ENCODE measurements at regions not wholly inside any gene's neighbourhood (a gene's known extent, or its start where the extent isn't known, plus 50 kb on each side); places are given as distances from the start of the nearest gene placed in this dataset.
"Not testable (repeated sequence)": the region's sequence is repeated elsewhere in the genome, so short reads cannot be mapped to it uniquely, and the experiment has no call there.

GRCh38 chr20:30164389-30164788, 1093.1 kb upstream of the DEFB115 start:
- POLR2A ChIA-PET; H3K27me3 ChIP-seq (ENCODE audit: control insufficient read depth, insufficient read depth, low read length); DNase-seq (ENCODE audit: low read depth, low spot score); H3K4me3 ChIP-seq (ENCODE audit: low read depth, low read length); H3K27ac ChIP-seq (ENCODE audit: low read depth, low read length); CTCF ChIA-PET: not testable (repeated sequence)
- H3K9me3 ChIP-seq (ENCODE audit: control insufficient read depth, insufficient read depth, low read length): peaks cover 19% of the 10 kb centered on the region

GRCh38 chr20:30167540-30167939, 1089.9 kb upstream of the DEFB115 start:
- TF ChIP-seq CTCF (IDR thresholded peaks at IDR 0.05; ENCODE audit: low read depth, low read length): no peak
- ChIA-PET CTCF (no interaction called here), POLR2A (no interaction called here)
- no peaks in the 10 kb centered on the region for H3K27me3 ChIP-seq (ENCODE audit: control insufficient read depth, insufficient read depth, low read length)
- H3K27ac ChIP-seq (ENCODE audit: low read depth, low read length): no peak overlapping the region
- peaks cover 19% of the 10 kb centered on the region for H3K9me3 ChIP-seq (ENCODE audit: control insufficient read depth, insufficient read depth, low read length)
- no peak overlapping the region for H3K4me3 ChIP-seq (ENCODE audit: low read depth, low read length)
- DNase-seq (ENCODE audit: low read depth, low spot score): no peak

GRCh38 chr20:30168025-30168799, 1089.3 kb upstream of the DEFB115 start:
- TF ChIP-seq CTCF (IDR thresholded peaks at IDR 0.05; ENCODE audit: low read depth, low read length): no peak
- no peak for DNase-seq (ENCODE audit: low read depth, low spot score)
- H3K9me3 ChIP-seq (ENCODE audit: control insufficient read depth, insufficient read depth, low read length): peaks cover 19% of the 10 kb centered on the region
- no peak overlapping the region for H3K27ac ChIP-seq (ENCODE audit: low read depth, low read length)
- H3K4me3 ChIP-seq (ENCODE audit: low read depth, low read length): no peak overlapping the region
- POLR2A ChIA-PET: no interaction called here
- CTCF ChIA-PET: no interaction called here
- H3K27me3 ChIP-seq (ENCODE audit: control insufficient read depth, insufficient read depth, low read length): no peaks in the 10 kb centered on the region

- ChIA-PET POLR2A (no interaction called here), CTCF (no interaction called here)
- no peak for DNase-seq (ENCODE audit: low read depth, low spot score)
- H3K4me3 ChIP-seq (ENCODE audit: low read depth, low read length): no peak overlapping the region
- no peak for TF ChIP-seq CTCF (IDR thresholded peaks at IDR 0.05; ENCODE audit: low read depth, low read length)
- no peak overlapping the region for H3K27ac ChIP-seq (ENCODE audit: low read depth, low read length)
- H3K9me3 ChIP-seq (ENCODE audit: control insufficient read depth, insufficient read depth, low read length): peaks cover 19% of the 10 kb centered on the region
- no peaks in the 10 kb centered on the region for H3K27me3 ChIP-seq (ENCODE audit: control insufficient read depth, insufficient read depth, low read length)
These were observed 1088.7 kb upstream of the DEFB115 start for GRCh38 chr20:30168800-30169138.

- no peak for TF ChIP-seq CTCF (IDR thresholded peaks at IDR 0.05; ENCODE audit: low read depth, low read length)
- ChIA-PET CTCF (no interaction called here), POLR2A (no interaction called here)
- no peaks in the 10 kb centered on the region for H3K27me3 ChIP-seq (ENCODE audit: control insufficient read depth, insufficient read depth, low read length)
- peaks cover 6% of the 10 kb centered on the region for H3K9me3 ChIP-seq (ENCODE audit: control insufficient read depth, insufficient read depth, low read length)
- DNase-seq (ENCODE audit: low read depth, low spot score): no peak
- no peak overlapping the region for H3K4me3 ChIP-seq (ENCODE audit: low read depth, low read length)
- H3K27ac ChIP-seq (ENCODE audit: low read depth, low read length): no peak overlapping the region
These were observed 1081.8 kb upstream of the DEFB115 start for GRCh38 chr20:30175681-30176080.

- H3K9me3 ChIP-seq (ENCODE audit: control insufficient read depth, insufficient read depth, low read length); H3K4me3 ChIP-seq (ENCODE audit: low read depth, low read length); POLR2A ChIA-PET; H3K27me3 ChIP-seq (ENCODE audit: control insufficient read depth, insufficient read depth, low read length); CTCF ChIA-PET; H3K27ac ChIP-seq (ENCODE audit: low read depth, low read length); DNase-seq (ENCODE audit: low read depth, low spot score): not testable (repeated sequence)
These were observed 1074.3 kb upstream of the DEFB115 start for GRCh38 chr20:30183124-30183523.

- H3K27ac ChIP-seq (ENCODE audit: low read depth, low read length); POLR2A ChIA-PET; CTCF ChIA-PET; DNase-seq (ENCODE audit: low read depth, low spot score); H3K27me3 ChIP-seq (ENCODE audit: control insufficient read depth, insufficient read depth, low read length); H3K4me3 ChIP-seq (ENCODE audit: low read depth, low read length); H3K9me3 ChIP-seq (ENCODE audit: control insufficient read depth, insufficient read depth, low read length): not testable (repeated sequence)
These were observed 1065.7 kb upstream of the DEFB115 start for GRCh38 chr20:30191785-30192184.

- CTCF ChIA-PET: not testable (repeated sequence)
These were observed 1023.0 kb upstream of the DEFB115 start for GRCh38 chr20:30234477-30234876.

GRCh38 chr20:30275073-30275472, 982.4 kb upstream of the DEFB115 start:
- POLR2A ChIA-PET; H3K4me3 ChIP-seq (ENCODE audit: low read depth, low read length); H3K9me3 ChIP-seq (ENCODE audit: control insufficient read depth, insufficient read depth, low read length); H3K27me3 ChIP-seq (ENCODE audit: control insufficient read depth, insufficient read depth, low read length); CTCF ChIA-PET; H3K27ac ChIP-seq (ENCODE audit: low read depth, low read length); DNase-seq (ENCODE audit: low read depth, low spot score): not testable (repeated sequence)

More at GRCh38 chr20:30234477-30234876, 1023.0 kb upstream of the DEFB115 start:
- POLR2A ChIA-PET; H3K27ac ChIP-seq (ENCODE audit: low read depth, low read length); H3K4me3 ChIP-seq (ENCODE audit: low read depth, low read length); H3K27me3 ChIP-seq (ENCODE audit: control insufficient read depth, insufficient read depth, low read length); H3K9me3 ChIP-seq (ENCODE audit: control insufficient read depth, insufficient read depth, low read length); DNase-seq (ENCODE audit: low read depth, low spot score): not testable (repeated sequence)
